Right lobe of liver (tissue), 4 donors: ENCODE measurements at regions not wholly inside any gene's neighbourhood (a gene's known extent, or its start where the extent isn't known, plus 50 kb on each side); places are given as distances from the start of the nearest gene placed in this dataset.

ENCODE experiments used
- CTCF ChIP-seq, 4 donors: fragments of 200-600 bp in 3 of 4; fragments of 450-650 bp in 1 of 4; IDR thresholded peaks; one replicate each; pipeline versions ENCODE4 v1.5.1 to v1.8.0; 2016 to 2022; ENCODE audit warnings: antibody characterized with exemption in 4 of 4, mild to moderate bottlenecking in 2 of 4
- POLR2A ChIP-seq: fragments of 450-650 bp; IDR thresholded peaks from one replicate; pipeline ENCODE4 v1.6.1; 2017; ENCODE audit warnings: antibody characterized with exemption, mild to moderate bottlenecking
- donor health status: DM: no; HTN: no; CAD: no.
- donor health status: DM: no; HTN: no; CAD: no.
- donor health status: DM: no; HTN: yes; CAD: no.

- TF ChIP-seq CTCF (IDR thresholded peaks at IDR 0.05): peak; percentile 68 to 82 (median 73)
- no peak for TF ChIP-seq POLR2A
These were observed 76.1 kb upstream of the PMAIP1 start for GRCh38 chr18:59823596-59824195.
